ENCODE measurements at regions not wholly inside any gene's neighbourhood (a gene's known extent, or its start where the extent isn't known, plus 50 kb on each side); places are given as distances from the start of the nearest gene placed in this dataset.

- peaks cover 0 to 24% (median 0%) of the 10 kb centered on the region in 5 donors for H3K4me1 ChIP-seq (ENCODE audit: control insufficient read depth in 5 of 5, insufficient read depth in 5 of 5, low read length in 5 of 5)
- H3K27me3 ChIP-seq (ENCODE audit: control insufficient read depth in 3 of 3, insufficient read depth in 3 of 3, low read length in 2 of 3) = no peaks in the 10 kb centered on the region
- DNase-seq (no peak), ATAC-seq (ENCODE audit: insufficient read depth, low FRiP score) (no peak)
- no peak overlapping the region for H3K27ac ChIP-seq (ENCODE audit: low read depth in 1 of 2, low read length in 1 of 2)
- H3K9me3 ChIP-seq (ENCODE audit: control insufficient read depth in 4 of 4, insufficient read depth in 3 of 4, low read length in 3 of 4) = peaks cover 0 to 2% (median 0%) of the 10 kb centered on the region in 4 donors
- 94 to 96% methylated on average over 2 of the region's 2 CpGs for WGBS, 2 donors
- no peaks in the 10 kb centered on the region for H3K36me3 ChIP-seq (ENCODE audit: control insufficient read depth in 4 of 4, insufficient read depth in 4 of 4, low read length in 4 of 4)
- no peak for TF ChIP-seq CTCF (IDR thresholded peaks at IDR 0.05; ENCODE audit: control extremely low read depth, extremely low read depth)
- no peak overlapping the region for H3K4me3 ChIP-seq
- no peak overlapping the region for H3K9ac ChIP-seq (ENCODE audit: insufficient read depth in 1 of 2, low read length in 2 of 2)
These were observed 259.4 kb downstream of the TNS1 start for GRCh38 chr2:217743407-217743806.

GRCh38 chr2:217742841-217743240 lies 260.0 kb downstream of the TNS1 start:
- ATAC-seq (ENCODE audit: insufficient read depth, low FRiP score) = no peak
- no peaks in the 10 kb centered on the region for H3K27me3 ChIP-seq (ENCODE audit: control insufficient read depth in 3 of 3, insufficient read depth in 3 of 3, low read length in 2 of 3)

GRCh38 chr2:217742276-217742675 lies 260.5 kb downstream of the TNS1 start:
- ATAC-seq (ENCODE audit: insufficient read depth, low FRiP score) (no peak), DNase-seq (no peak)
- peaks cover 0 to 23% (median 0%) of the 10 kb centered on the region in 5 donors for H3K4me1 ChIP-seq (ENCODE audit: control insufficient read depth in 5 of 5, insufficient read depth in 5 of 5, low read length in 5 of 5)
- no peak overlapping the region for H3K9ac ChIP-seq (ENCODE audit: insufficient read depth in 1 of 2, low read length in 2 of 2)
- peaks cover 0 to 2% (median 0%) of the 10 kb centered on the region in 4 donors for H3K36me3 ChIP-seq (ENCODE audit: control insufficient read depth in 4 of 4, insufficient read depth in 4 of 4, low read length in 4 of 4)
- peaks cover 0 to 2% (median 0%) of the 10 kb centered on the region in 4 donors for H3K9me3 ChIP-seq (ENCODE audit: control insufficient read depth in 4 of 4, insufficient read depth in 3 of 4, low read length in 3 of 4)
- H3K27me3 ChIP-seq (ENCODE audit: control insufficient read depth in 3 of 3, insufficient read depth in 3 of 3, low read length in 2 of 3) = no peaks in the 10 kb centered on the region
- TF ChIP-seq CTCF (IDR thresholded peaks at IDR 0.05; ENCODE audit: control extremely low read depth, extremely low read depth) = no peak
- whole genome bisulfite sequencing, 2 donors = 80 to 86% methylated on average over 4 of the region's 4 CpGs
- no peak overlapping the region for H3K4me3 ChIP-seq
- H3K27ac ChIP-seq (ENCODE audit: low read depth in 1 of 2, low read length in 1 of 2) = no peak overlapping the region

More at GRCh38 chr2:217742841-217743240, 260.0 kb downstream of the TNS1 start:
- H3K4me1 ChIP-seq (ENCODE audit: control insufficient read depth in 5 of 5, insufficient read depth in 5 of 5, low read length in 5 of 5) = peaks cover 0 to 24% (median 0%) of the 10 kb centered on the region in 5 donors
- peaks cover 0 to 2% (median 0%) of the 10 kb centered on the region in 4 donors for H3K36me3 ChIP-seq (ENCODE audit: control insufficient read depth in 4 of 4, insufficient read depth in 4 of 4, low read length in 4 of 4)
- WGBS, 2 donors = 83% methylated on average over 5 of the region's 5 CpGs
- H3K9ac ChIP-seq (ENCODE audit: insufficient read depth in 1 of 2, low read length in 2 of 2) = no peak overlapping the region
- peaks cover 0 to 2% (median 0%) of the 10 kb centered on the region in 4 donors for H3K9me3 ChIP-seq (ENCODE audit: control insufficient read depth in 4 of 4, insufficient read depth in 3 of 4, low read length in 3 of 4)
- no peak for TF ChIP-seq CTCF (IDR thresholded peaks at IDR 0.05; ENCODE audit: control extremely low read depth, extremely low read depth)
- H3K27ac ChIP-seq (ENCODE audit: low read depth in 1 of 2, low read length in 1 of 2) = no peak overlapping the region
- no peak for DNase-seq
- H3K4me3 ChIP-seq = no peak overlapping the region

GRCh38 chr2:217741381-217741955 lies 261.3 kb downstream of the TNS1 start:
- H3K27me3 ChIP-seq (ENCODE audit: control insufficient read depth in 3 of 3, insufficient read depth in 3 of 3, low read length in 2 of 3) = no peaks in the 10 kb centered on the region
- no peak for TF ChIP-seq CTCF (IDR thresholded peaks at IDR 0.05; ENCODE audit: control extremely low read depth, extremely low read depth)
- peaks cover 0 to 2% (median 0%) of the 10 kb centered on the region in 4 donors for H3K36me3 ChIP-seq (ENCODE audit: control insufficient read depth in 4 of 4, insufficient read depth in 4 of 4, low read length in 4 of 4)
- H3K27ac ChIP-seq (ENCODE audit: low read depth in 1 of 2, low read length in 1 of 2) = no peak overlapping the region
- peaks cover 0 to 2% (median 0%) of the 10 kb centered on the region in 4 donors for H3K9me3 ChIP-seq (ENCODE audit: control insufficient read depth in 4 of 4, insufficient read depth in 3 of 4, low read length in 3 of 4)
- peaks cover 0 to 15% (median 0%) of the 10 kb centered on the region in 5 donors for H3K4me1 ChIP-seq (ENCODE audit: control insufficient read depth in 5 of 5, insufficient read depth in 5 of 5, low read length in 5 of 5)
- no peak overlapping the region for H3K9ac ChIP-seq (ENCODE audit: insufficient read depth in 1 of 2, low read length in 2 of 2)
- ATAC-seq (ENCODE audit: insufficient read depth, low FRiP score) (no peak), DNase-seq (no peak)
- WGBS, 2 donors = 92 to 94% methylated on average over 6 of the region's 6 CpGs
- no peak overlapping the region for H3K4me3 ChIP-seq
